Uterus (tissue), 2 donors: ENCODE measurements at regions not wholly inside any gene's neighbourhood (a gene's known extent, or its start where the extent isn't known, plus 50 kb on each side); places are given as distances from the start of the nearest gene placed in this dataset.

Experiments used
- CTCF ChIP-seq, 4 experiments: fragments of 200-600 bp in 2 of 4; fragments of 450-650 bp in 2 of 4; sonication (generic) in 2 of 4; IDR thresholded peaks; one replicate each; pipeline ENCODE4 v1.5.1; 2016 to 2019; ENCODE audit warnings: antibody characterized with exemption in 4 of 4, mild to moderate bottlenecking in 2 of 4, moderate library complexity in 1 of 4
- POLR2A ChIP-seq, 2 donors: fragments of 450-650 bp; IDR thresholded peaks; one replicate each; pipeline ENCODE4 v1.6.1; 2016; ENCODE audit warnings: antibody characterized with exemption in 2 of 2, mild to moderate bottlenecking in 1 of 2, moderate library complexity in 1 of 2

- TF ChIP-seq CTCF (IDR thresholded peaks at IDR 0.05), result no peak
- TF ChIP-seq POLR2A (IDR thresholded peaks at IDR 0.05), result no peak
Observed at GRCh38 chr12:19867970-19868369, 428.7 kb downstream of the AEBP2 start.
